ENCODE measurements at regions not wholly inside any gene's neighbourhood (a gene's known extent, or its start where the extent isn't known, plus 50 kb on each side); places are given as distances from the start of the nearest gene placed in this dataset.

- no peak for DNase-seq (ENCODE audit: low read depth)
These were observed 517.7 kb upstream of the CLINT1 start for GRCh38 chr5:158376679-158377078.

GRCh38 chr5:158375531-158375930 is 516.6 kb upstream of the CLINT1 start:
- DNase-seq (ENCODE audit: low read depth): no peak

DNA sequence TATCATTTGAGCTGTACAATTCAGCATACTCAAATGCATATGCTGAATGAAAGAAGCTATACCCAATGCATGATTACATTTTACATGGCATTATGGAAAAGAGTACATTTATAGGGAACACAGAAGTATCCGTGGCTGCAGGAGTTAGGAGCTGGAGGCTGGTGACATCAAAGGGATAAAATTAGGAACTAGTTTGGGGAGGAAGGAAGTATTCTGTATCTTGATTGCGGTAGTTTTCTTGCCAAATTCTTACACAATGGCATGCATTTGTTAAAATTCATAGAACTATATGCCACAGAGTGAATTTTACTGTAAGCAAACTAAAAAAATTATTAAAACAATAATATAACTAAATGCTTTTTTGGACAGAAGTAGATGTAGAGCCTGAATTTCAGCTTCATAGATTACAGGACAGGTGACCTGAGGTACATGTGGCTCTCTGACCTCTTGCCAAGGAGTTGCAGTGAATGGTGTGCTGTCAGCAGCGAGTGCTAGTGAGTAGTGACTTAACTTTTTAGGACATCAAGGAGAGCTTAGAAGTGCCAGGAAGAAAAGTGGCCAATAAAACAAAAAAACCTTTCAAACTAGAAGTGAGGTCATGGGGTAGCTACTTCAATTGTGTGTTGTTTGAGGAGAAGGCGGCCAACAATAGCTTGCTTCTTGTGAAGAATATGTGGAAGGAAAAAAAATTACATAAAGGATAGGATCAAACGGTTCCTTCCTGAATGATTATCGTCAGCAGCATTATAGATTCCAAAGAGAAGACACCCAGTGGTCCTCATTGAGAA is 514.9 kb upstream of the CLINT1 start:
- DNase-seq (ENCODE audit: low read depth): no peak

DNA sequence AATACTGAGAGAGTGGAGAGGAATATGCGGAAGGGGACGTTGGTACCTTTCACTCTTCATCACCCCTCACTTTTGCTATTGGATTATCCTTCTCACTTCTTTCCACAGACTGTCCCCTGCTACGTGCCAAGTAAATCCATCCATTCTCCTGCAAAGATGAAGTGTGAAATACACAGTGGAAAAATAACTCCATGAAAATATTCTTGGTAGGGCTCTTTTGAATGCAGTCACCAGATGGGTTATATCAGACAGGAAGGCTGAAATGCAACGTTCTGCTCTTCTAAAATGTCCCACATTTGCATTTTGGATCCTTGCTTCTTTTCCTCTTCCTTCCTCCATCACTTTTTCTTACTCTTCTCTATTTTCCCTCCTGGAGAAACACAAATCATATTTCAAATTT is 510.3 kb upstream of the CLINT1 start:
- DNase-seq (ENCODE audit: low read depth): no peak

DNA sequence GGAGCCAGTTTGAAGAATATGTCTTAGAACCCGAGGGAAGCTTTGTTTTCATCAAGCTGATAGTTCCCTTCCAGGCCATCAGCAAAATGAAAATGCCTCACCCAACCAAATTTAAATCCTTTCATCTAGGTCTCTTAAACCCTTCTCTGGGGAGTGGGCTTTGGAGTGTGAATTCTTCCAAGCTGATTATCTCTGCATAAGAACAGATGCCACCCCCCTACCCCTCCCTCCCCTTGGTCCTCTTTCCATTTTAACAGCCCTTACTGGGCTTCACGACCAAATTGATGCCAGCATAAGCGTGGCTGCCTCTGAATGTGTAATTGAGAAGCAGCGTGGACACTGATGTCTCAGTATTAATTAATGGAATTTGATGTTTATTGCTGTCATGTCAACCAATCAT is 509.7 kb upstream of the CLINT1 start:
- no peak for DNase-seq (ENCODE audit: low read depth)

DNA sequence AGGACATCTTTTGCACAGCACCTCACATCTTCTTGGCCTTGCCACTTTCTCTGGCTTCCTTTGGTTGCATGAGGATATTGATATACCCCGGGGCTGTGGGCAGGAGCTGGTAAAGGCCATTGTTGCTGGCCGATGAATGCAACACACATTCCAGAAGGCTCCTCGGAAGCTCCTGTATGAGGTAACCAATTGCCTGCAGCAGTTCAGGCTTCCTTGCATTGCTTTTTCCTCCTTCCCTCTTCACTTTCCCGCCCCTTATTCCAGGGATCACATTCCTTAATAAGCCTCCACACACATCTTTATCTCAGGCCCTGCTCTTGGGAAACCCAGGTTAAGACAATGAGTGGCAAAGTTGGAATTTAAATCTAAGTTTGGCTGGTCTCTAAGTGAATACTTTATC is 505.4 kb upstream of the CLINT1 start:
- DNase-seq (ENCODE audit: low read depth): no peak

- DNase-seq (ENCODE audit: low read depth): no peak
These were observed 496.0 kb upstream of the CLINT1 start for GRCh38 chr5:158354958-158355357.

DNA sequence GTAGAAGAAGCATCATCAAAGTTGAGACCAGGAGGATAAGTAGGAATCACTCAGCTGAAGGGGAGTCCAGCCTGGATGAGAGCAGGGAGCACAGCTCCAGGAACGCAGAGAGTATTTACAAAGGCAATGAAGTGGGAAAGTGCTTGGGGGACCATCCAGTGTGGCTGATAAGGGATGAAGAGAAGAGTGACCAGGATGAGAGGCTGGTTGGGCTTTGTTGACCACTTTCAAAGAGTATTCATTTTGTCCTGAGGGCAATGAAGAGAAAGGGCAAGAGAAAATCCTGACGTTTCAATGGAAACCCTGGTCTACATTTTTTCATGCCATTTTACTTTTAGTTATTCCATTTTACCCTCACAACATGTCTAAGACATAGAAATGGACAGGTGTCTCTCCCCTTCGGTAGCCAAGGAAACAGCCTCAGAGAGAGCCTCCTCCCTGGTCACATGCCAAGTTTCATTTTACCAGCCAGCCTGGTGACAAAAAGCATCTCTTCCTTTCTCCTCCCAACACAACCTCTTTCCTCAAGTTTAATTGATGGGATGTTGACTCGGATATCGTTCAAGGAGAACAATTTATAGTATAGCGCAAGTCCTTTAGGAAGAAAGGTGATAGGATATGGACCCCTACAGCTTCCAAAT is 492.7 kb upstream of the CLINT1 start:
- no peak for DNase-seq (ENCODE audit: low read depth)

DNA sequence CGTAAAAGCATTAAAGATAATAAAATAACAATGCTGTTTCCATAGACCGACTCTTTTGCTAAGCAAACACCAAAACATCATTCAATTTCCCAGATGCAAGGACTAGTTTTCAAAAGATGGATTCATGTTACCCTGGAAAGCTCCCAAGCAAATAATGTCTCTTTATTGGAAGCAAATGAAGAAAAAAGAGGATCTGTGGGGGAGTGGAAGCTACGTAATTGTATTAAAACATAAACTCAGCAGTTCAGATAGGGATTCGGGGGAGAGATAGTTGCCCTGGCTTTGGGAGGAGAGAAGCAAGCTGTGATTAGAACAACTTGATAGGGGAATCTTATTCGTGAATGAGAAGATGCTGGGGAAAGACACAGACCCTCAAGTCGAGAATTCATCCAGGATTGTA is 491.0 kb upstream of the CLINT1 start:
- DNase-seq (ENCODE audit: low read depth): no peak

DNA sequence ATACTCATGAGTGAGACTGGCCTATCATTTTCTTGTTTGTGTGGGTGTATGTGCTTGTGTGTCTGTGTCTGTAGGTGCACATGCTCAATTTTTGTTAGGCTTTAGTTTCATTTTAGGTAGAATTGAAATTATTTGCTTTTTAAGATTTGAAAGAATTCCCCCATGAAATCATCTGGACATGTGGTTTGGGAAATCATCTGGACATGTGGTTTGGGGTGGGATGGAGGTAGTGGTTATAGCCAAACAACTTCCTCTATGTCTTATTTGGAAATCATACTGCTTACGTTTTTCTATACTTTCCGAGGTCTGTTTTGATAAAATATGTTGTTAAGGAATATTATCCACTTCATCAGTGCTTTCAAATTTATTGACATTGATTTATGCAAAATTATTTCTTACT is 485.4 kb upstream of the CLINT1 start:
- no peak for DNase-seq (ENCODE audit: low read depth)

- DNase-seq (ENCODE audit: low read depth): no peak
These were observed 481.7 kb upstream of the CLINT1 start for GRCh38 chr5:158340608-158341007.

DNA sequence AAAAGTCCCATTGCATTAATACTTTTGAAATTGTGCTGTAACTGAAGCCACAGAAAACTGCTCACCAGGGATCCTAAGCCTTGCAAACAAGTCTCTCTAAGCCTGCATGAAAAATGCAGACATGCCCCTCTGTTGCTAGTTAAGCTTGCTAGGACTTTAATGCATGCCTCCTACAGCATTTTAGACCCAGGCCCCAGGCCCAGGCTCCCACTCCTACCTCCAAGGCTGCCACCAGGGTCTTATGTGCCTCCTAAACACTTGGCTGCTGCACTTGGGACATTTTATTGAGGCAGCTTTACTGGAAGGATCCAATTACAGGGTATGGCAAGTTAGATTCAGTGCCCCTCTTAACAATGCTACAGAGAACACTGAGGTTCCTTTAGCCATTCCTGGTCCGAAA is 467.3 kb upstream of the CLINT1 start:
- DNase-seq (ENCODE audit: low read depth): no peak

DNA sequence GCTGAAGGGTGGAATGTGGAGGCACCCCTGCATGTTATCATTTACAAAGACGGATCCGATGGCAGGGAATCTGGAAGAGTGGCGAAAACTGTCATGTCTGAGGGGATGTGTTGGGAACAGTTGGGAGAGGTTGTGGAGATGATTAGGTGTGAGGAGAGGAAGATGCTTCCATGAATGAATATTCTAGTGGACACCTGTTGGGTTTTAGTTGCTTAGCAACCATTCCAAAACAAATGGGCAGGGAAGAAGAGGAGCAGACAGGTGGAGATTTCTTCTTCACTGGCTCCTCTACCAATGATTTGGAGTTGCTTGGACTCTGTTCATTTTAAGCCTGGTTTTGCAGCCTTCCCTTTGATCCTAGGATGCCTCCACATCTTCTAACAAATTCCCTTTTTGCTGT is 465.3 kb upstream of the CLINT1 start:
- DNase-seq (ENCODE audit: low read depth): no peak

- no peak for DNase-seq (ENCODE audit: low read depth)
These were observed 463.7 kb upstream of the CLINT1 start for GRCh38 chr5:158322620-158323019.

GRCh38 chr5:158320934-158321333 is 462.0 kb upstream of the CLINT1 start:
- no peak for DNase-seq (ENCODE audit: low read depth)

GRCh38 chr5:158320178-158320674 is 461.3 kb upstream of the CLINT1 start:
- no peak for DNase-seq (ENCODE audit: low read depth)

GRCh38 chr5:158317507-158317906 is 458.6 kb upstream of the CLINT1 start:
- no peak for DNase-seq (ENCODE audit: low read depth)

- no peak for DNase-seq (ENCODE audit: low read depth)
These were observed 455.0 kb upstream of the CLINT1 start for GRCh38 chr5:158313733-158314464.

DNA sequence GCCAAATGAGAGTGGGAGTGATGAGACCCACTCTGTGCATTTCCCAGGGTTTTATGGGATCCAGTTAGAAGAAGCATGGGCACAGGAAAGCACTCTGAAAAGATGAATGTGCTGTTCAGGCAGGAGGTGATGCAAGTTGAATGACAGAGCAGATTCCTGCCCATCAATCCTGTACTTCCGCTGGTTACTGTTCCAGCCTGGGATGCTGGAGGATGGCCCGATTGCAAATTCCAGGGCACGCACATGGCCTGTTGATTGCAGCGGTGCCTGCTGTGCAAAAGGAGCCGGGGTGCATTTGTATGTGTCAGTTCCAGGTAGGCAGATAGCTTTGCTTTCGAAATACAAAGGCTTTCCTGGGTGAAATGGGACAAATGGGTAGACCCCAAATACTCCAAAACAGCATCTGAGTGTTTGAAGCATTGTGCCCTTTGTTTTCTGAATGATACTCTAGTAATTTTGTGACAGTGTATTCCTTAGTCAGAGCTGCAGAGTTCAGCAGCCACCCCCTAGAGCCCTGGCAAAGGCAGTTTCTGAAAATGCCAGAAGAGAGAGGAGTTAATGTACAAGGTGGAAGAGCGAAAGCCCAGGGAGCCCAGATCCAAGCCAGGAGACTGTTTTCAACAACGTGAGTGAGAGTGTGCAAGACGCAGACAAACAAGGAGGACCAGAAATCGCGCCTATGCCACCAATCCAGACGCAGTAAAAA is 454.2 kb upstream of the CLINT1 start:
- no peak for DNase-seq (ENCODE audit: low read depth)

DNA sequence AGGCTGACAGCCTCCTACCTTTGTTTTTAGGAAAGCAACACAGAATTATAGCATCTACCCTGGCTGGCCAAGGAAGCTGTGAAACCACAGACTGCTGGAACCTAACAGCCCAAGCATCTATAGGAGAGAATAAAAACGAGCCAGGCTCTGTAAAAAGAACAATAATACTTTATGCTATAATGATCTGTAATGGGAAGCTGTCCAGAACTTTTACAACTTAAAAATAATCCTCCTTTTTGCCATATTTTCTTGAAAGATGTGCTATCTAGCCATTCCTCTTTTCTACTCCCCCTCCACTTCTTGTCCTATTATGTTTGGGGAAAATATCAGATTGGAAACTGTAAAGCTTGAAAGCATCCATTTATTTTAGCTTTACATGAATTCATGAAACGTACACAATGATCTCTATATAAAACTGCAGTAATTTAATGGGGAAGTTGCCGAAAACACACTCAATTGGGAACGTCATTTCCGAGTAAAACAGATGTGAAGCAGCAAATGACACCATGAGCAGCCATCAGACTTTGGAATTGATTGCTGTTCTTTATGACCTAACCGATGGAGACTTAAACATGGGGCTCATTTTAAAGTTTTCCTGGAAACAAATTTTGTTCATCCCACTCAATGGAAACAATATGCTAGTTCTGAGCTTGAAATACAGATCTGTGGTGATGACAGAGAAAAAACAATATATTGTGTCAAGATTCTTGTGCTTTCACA is 450.3 kb upstream of the CLINT1 start:
- DNase-seq (ENCODE audit: low read depth): no peak

DNA sequence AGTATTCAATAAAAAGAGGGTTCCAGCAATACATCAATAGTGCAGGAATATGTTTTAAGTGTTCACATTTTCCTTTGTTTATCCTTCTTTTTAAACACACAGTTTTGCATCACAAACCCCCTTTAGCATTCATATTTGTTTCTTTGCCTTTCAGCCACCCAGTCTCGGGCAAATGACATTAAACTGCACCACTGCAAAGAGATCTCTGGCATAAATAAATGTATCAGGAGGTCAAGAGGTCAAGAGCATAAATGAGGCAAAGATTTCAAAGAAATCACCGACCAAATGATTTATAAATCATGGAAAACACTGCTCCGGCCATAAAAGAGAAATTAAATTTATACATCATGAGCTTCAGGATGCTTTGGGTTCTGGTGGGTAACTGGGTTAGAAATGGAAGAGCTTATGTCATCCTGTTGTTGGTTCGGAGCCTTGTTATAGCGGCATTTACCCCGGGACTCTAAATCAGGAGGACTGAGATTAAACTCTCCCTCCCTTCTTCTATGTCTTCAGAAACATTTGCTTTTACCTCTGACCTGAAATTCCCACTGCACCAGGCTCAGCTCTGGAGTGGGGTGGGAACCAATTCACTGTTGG is 449.6 kb upstream of the CLINT1 start:
- DNase-seq (ENCODE audit: low read depth): no peak

All from HT1080 (cell line).